IMR-90 (cell line): ENCODE measurements at regions not wholly inside any gene's neighbourhood (a gene's known extent, or its start where the extent isn't known, plus 50 kb on each side); places are given as distances from the start of the nearest gene placed in this dataset.

Experiments used
- ATAC-seq: fragments of 200-7000 bp; cut with Tn5 transposase; 2 replicates; pipeline ENCODE4 v1.9.1; 2020; ENCODE audit warnings: low read depth, mild to moderate bottlenecking, moderate library complexity
- BruUV-seq: library from RNA; stranded (reverse); fragments of 400-500 nt; replicated peaks from 2 replicates; lab custom pipeline; 2021; lab: Mats Ljungman, UMichigan
- CTCF ChIA-PET: fragments of 300-600 bp; formaldehyde crosslinking; extraction: SDS; loops from one replicate; lab custom pipeline; 2021; ENCODE audit warnings: antibody characterized with exemption; lab: Yijun Ruan, JAX
- POLR2A ChIA-PET: fragments of 300-600 bp; sonication (Branson Sonifier 250); formaldehyde crosslinking; loops from one replicate; lab custom pipeline; 2022; ENCODE audit warnings: antibody characterized with exemption; ENCODE audit not compliant: unreplicated experiment; lab: Charles Lee
- DNase-seq: peaks from one replicate; pipeline ENCODE4 v3.0.0; 2013
- H2AFZ ChIP-seq: replicated peaks from 2 replicates; pipeline ENCODE3; 2013; ENCODE audit warnings: low read length, mild to moderate bottlenecking; ENCODE audit not compliant: poor library complexity
- H2AK5ac ChIP-seq: 2 replicates; pipeline ENCODE4 v1.6.1; 2013; ENCODE audit warnings: low read depth, low read length, inconsistent platforms
- H2AK9ac ChIP-seq: replicated peaks from 2 replicates; pipeline ENCODE3; 2013; ENCODE audit warnings: mild to moderate bottlenecking, low read depth, low read length, moderate library complexity; ENCODE audit not compliant: poor library complexity
- H2BK120ac ChIP-seq: 2 replicates; pipeline ENCODE4 v1.6.1; 2013; ENCODE audit warnings: low read depth, low read length, inconsistent platforms
- H2BK15ac ChIP-seq: 3 replicates; pipeline ENCODE4 v1.6.1; 2013; ENCODE audit warnings: low read depth, low read length, inconsistent platforms
- H2BK20ac ChIP-seq: 2 replicates; pipeline ENCODE4 v1.6.1; 2013; ENCODE audit warnings: low read depth, mild to moderate bottlenecking, inconsistent platforms, low read length, moderate library complexity
- H2BK5ac ChIP-seq: 2 replicates; pipeline ENCODE4 v1.6.1; 2013; ENCODE audit warnings: mild to moderate bottlenecking, low read depth, low read length, inconsistent platforms; ENCODE audit not compliant: poor library complexity, severe bottlenecking
- H3K14ac ChIP-seq: replicated peaks from 2 replicates; pipeline ENCODE4 v1.6.1; 2013; ENCODE audit warnings: low read depth, low read length, inconsistent platforms
- H3K18ac ChIP-seq: 2 replicates; pipeline ENCODE4 v1.6.1; 2013; ENCODE audit warnings: low read depth, low read length, control low read depth
- H3K23ac ChIP-seq: 2 replicates; pipeline ENCODE4 v1.6.1; 2013; ENCODE audit warnings: low read depth, low read length, inconsistent platforms
- H3K27ac ChIP-seq: 2 replicates; pipeline ENCODE4 v1.5.1; 2013; ENCODE audit warnings: mild to moderate bottlenecking, control low read depth, low read length; ENCODE audit not compliant: insufficient read depth
- H3K27me3 ChIP-seq: 2 replicates; pipeline ENCODE4 v1.6.1; 2013; ENCODE audit warnings: low read length; ENCODE audit not compliant: control insufficient read depth, insufficient read depth
- H3K36me3 ChIP-seq: 2 replicates; pipeline ENCODE4 v1.6.1; 2013; ENCODE audit warnings: low read length, mixed read lengths; ENCODE audit not compliant: control insufficient read depth, insufficient read depth
- H3K4ac ChIP-seq: 2 replicates; pipeline ENCODE4 v1.6.1; 2013; ENCODE audit warnings: low read depth, low read length, inconsistent platforms
- H3K4me1 ChIP-seq: 2 replicates; pipeline ENCODE4 v1.6.1; 2013; ENCODE audit warnings: low read length, mixed read lengths; ENCODE audit not compliant: control insufficient read depth, insufficient read depth
- H3K4me2 ChIP-seq: 2 replicates; pipeline ENCODE4 v1.6.1; 2013; ENCODE audit warnings: low read depth, mild to moderate bottlenecking, control low read depth, low read length, moderate library complexity
- H3K4me3 ChIP-seq: 2 replicates; pipeline ENCODE4 v1.5.1; 2013; ENCODE audit warnings: low read depth, mild to moderate bottlenecking, control low read depth, low read length, moderate library complexity; ENCODE audit not compliant: insufficient read depth
- H3K56ac ChIP-seq: 2 replicates; pipeline ENCODE4 v1.6.1; 2013; ENCODE audit warnings: low read length, inconsistent platforms; ENCODE audit not compliant: insufficient read depth; ENCODE audit errors: extremely low read depth
- H3K79me1 ChIP-seq, 2 experiments: 2 replicates each; pipeline ENCODE4 v1.6.1; 2013; ENCODE audit warnings: low read length in 2 of 2, inconsistent platforms in 1 of 2, low read depth in 1 of 2
- H3K9ac ChIP-seq: 2 replicates; pipeline ENCODE4 v1.6.1; 2013; ENCODE audit warnings: low read depth, low read length, control low read depth
- H3K9me1 ChIP-seq: 2 replicates; pipeline ENCODE4 v1.6.1; 2013; ENCODE audit warnings: low read length, inconsistent platforms; ENCODE audit not compliant: insufficient read depth
- H3K9me3 ChIP-seq: 2 replicates; pipeline ENCODE4 v1.6.1; 2013; ENCODE audit warnings: low read length; ENCODE audit not compliant: control insufficient read depth, insufficient read depth
- H4K20me1 ChIP-seq: 2 replicates; pipeline ENCODE4 v1.6.1; 2013; ENCODE audit warnings: low read length, inconsistent platforms; ENCODE audit not compliant: insufficient read depth
- H4K5ac ChIP-seq: 2 replicates; pipeline ENCODE4 v1.6.1; 2013; ENCODE audit warnings: mild to moderate bottlenecking, low read depth, low read length, control low read depth
- H4K8ac ChIP-seq, 2 experiments: 2 replicates each; pipeline ENCODE4 v1.6.1; 2013; ENCODE audit warnings: low read depth in 2 of 2, low read length in 2 of 2, control low read depth in 1 of 2, inconsistent platforms in 1 of 2
- H4K91ac ChIP-seq: 2 replicates; pipeline ENCODE4 v1.6.1; 2013; ENCODE audit warnings: low read depth, low read length, inconsistent platforms; ENCODE audit not compliant: insufficient read depth
- BHLHE40 ChIP-seq: fragments of 150-350 bp; IDR thresholded peaks from 2 replicates; pipeline ENCODE4 v1.6.1; 2016; ENCODE audit warnings: mild to moderate bottlenecking, low read depth, low read length
- CHD1 ChIP-seq: IDR thresholded peaks from 2 replicates; pipeline ENCODE4 v1.6.1; 2012; ENCODE audit warnings: low read depth, low read length, improper control_type of control experiment
- FOS ChIP-seq: fragments of 150-350 bp; IDR thresholded peaks from 2 replicates; pipeline ENCODE4 v1.6.1; 2016; ENCODE audit warnings: low read depth, low read length
- MAFK ChIP-seq: IDR thresholded peaks from 2 replicates; pipeline ENCODE4 v1.6.1; 2012; ENCODE audit warnings: low read depth, low read length, improper control_type of control experiment
- NFE2L2 ChIP-seq: fragments of 150-350 bp; IDR thresholded peaks from 2 replicates; pipeline ENCODE4 v1.6.1; 2016; ENCODE audit warnings: low read depth, mild to moderate bottlenecking, low read length
- RCOR1 ChIP-seq: IDR thresholded peaks from 2 replicates; pipeline ENCODE4 v1.6.1; 2012; ENCODE audit warnings: mild to moderate bottlenecking, low read length, improper control_type of control experiment; ENCODE audit not compliant: insufficient replicate concordance
- RFX5 ChIP-seq: IDR thresholded peaks from 2 replicates; pipeline ENCODE4 v1.8.0; 2012; ENCODE audit warnings: low read depth, mild to moderate bottlenecking, low read length, moderate library complexity
- SMC3 ChIP-seq: fragments of 150-350 bp; IDR thresholded peaks from 2 replicates; pipeline ENCODE4 v1.6.1; 2016; ENCODE audit warnings: low read depth, mild to moderate bottlenecking, antibody characterized with exemption, low read length, moderate library complexity
- WGBS, 2 experiments: methylation state at CpG; one replicate each; pipeline versions ENCODE4 v1.1.5 to v1.1.7; 2013; ENCODE audit warnings: missing lambda C conversion rate in 2 of 2; ENCODE audit not compliant: insufficient read length in 1 of 2; ENCODE audit errors: extremely low coverage in 2 of 2; 5-methylcytosine and 5-hydroxymethylcytosine counted together
- dilution Hi-C: fragments of 300-500 bp; cut with HindIII; formaldehyde crosslinking; loops from one replicate; pipeline ENCODE4 v1.14.3; 2018; ENCODE audit warnings: low sequenced_read_pairs; ENCODE audit not compliant: unreplicated experiment
- in situ Hi-C: fragments of 300-500 bp; cut with MboI; formaldehyde crosslinking; loops from 3 replicates; pipeline ENCODE4 v1.14.3; 2019; ENCODE audit warnings: low sequenced_read_pairs, inconsistent platforms, mixed read lengths
- intact Hi-C: fragments of 100-400 bp; cut with micrococcal nuclease; formaldehyde crosslinking; loops from 2 replicates; pipeline ENCODE4 v1.10.0; 2022
- TF ChIP-seq, protein P1 (sequence below): fragments of 150-350 bp; IDR thresholded peaks from 2 replicates; pipeline ENCODE4 v1.6.1; 2016; ENCODE audit warnings: low read depth, mild to moderate bottlenecking, low read length, moderate library complexity, borderline replicate concordance

- Histone ChIP-seq H2BK20ac (no peak overlapping the region), H3K79me1 (no peaks in the 10 kb centered on the region), H4K5ac (no peak overlapping the region), H2AFZ (no peak overlapping the region), H3K9me3 (0 out of 2 replicates have a peak, but pooled peaks cover 2% of the 10 kb centered on the region), H3K36me3 (no peaks in the 10 kb centered on the region), H2BK120ac (no peak overlapping the region), H3K14ac (no peak overlapping the region), H4K91ac (no peak overlapping the region), H3K18ac (no peak overlapping the region), H3K4me2 (no peak overlapping the region), H3K27me3 (no peaks in the 10 kb centered on the region), H3K23ac (no peak overlapping the region), H2AK5ac (no peak overlapping the region), H3K4me3 (no peak overlapping the region), H3K9me1 (no peaks in the 10 kb centered on the region), H3K56ac (no peak overlapping the region), H4K8ac (no peak overlapping the region), H2AK9ac (no peak overlapping the region), H2BK5ac (no peak overlapping the region), H3K4me1 (no peaks in the 10 kb centered on the region), H3K4ac (no peak overlapping the region), H3K27ac (no peak overlapping the region), H2BK15ac (no peak overlapping the region), H3K9ac (no peak overlapping the region), H4K20me1 (no peaks in the 10 kb centered on the region)
- ATAC-seq (no peak), DNase-seq (no peak)
- dilution Hi-C loops (no loop called here), in situ Hi-C loops (no loop called here), intact Hi-C loops (loop anchor here (5.0 kb wide), 1 partner anchor 363 kb away; no protein-coding TSS in a partner anchor)
- TF ChIP-seq SMC3: no peak
- TF ChIP-seq RCOR1: no peak
- no peak for TF ChIP-seq RFX5
- no peak for TF ChIP-seq BHLHE40
- TF ChIP-seq FOS: no peak
- TF ChIP-seq NFE2L2: no peak
- TF ChIP-seq, protein P1, sequence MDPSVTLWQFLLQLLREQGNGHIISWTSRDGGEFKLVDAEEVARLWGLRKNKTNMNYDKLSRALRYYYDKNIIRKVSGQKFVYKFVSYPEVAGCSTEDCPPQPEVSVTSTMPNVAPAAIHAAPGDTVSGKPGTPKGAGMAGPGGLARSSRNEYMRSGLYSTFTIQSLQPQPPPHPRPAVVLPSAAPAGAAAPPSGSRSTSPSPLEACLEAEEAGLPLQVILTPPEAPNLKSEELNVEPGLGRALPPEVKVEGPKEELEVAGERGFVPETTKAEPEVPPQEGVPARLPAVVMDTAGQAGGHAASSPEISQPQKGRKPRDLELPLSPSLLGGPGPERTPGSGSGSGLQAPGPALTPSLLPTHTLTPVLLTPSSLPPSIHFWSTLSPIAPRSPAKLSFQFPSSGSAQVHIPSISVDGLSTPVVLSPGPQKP: no peak
- TF ChIP-seq MAFK: no peak
- TF ChIP-seq CHD1: no peak
- CTCF ChIA-PET: no interaction called here
- POLR2A ChIA-PET: no interaction called here
- no CpG with 5 or more reads among the region's 1 CpG for WGBS, 2 experiments
- BruUV-seq: no TSS peak
Observed at GRCh38 chr5:29089591-29090130, 2051.3 kb upstream of the CDH9 start.
